Breast epithelium (tissue), 4 donors: ENCODE measurements at regions not wholly inside any gene's neighbourhood (a gene's known extent, or its start where the extent isn't known, plus 50 kb on each side); places are given as distances from the start of the nearest gene placed in this dataset.

ENCODE experiments used
- DNase-seq, 2 donors: peaks; one replicate each; pipeline ENCODE4 v3.0.0-alpha.2; 2019; ENCODE audit warnings: low spot score in 2 of 2
- H3K27ac ChIP-seq, 2 donors: fragments of 200-600 bp; sonication (generic) in 1 of 2; one replicate each; pipeline ENCODE4 v1.5.1; 2016 to 2019; ENCODE audit warnings: mild to moderate bottlenecking in 1 of 2
- H3K27me3 ChIP-seq, 2 donors: fragments of 200-600 bp; sonication (generic) in 1 of 2; one replicate each; pipeline versions ENCODE4 v1.5.1 to v1.6.0; 2017 to 2019; ENCODE audit warnings: control low read depth in 1 of 2, mild to moderate bottlenecking in 1 of 2
- H3K36me3 ChIP-seq: fragments of 200-600 bp; one replicate; pipeline ENCODE4 v1.5.1; 2019
- H3K4me1 ChIP-seq, 2 donors: fragments of 200-600 bp; sonication (generic); one replicate each; pipeline ENCODE4 v1.5.1; 2016 to 2019; ENCODE audit warnings: control low read depth in 1 of 2
- H3K4me3 ChIP-seq, 3 donors: fragments of 200-600 bp; sonication (generic); 1 replicate in 2 of 3; 2 replicates in 1 of 3; pipeline ENCODE4 v1.5.1; 2016 to 2019; ENCODE audit warnings: mild to moderate bottlenecking in 3 of 3, moderate library complexity in 2 of 3
- H3K9me3 ChIP-seq, 2 donors: fragments of 200-600 bp; sonication (generic) in 1 of 2; one replicate each; pipeline ENCODE4 v1.5.1; 2016 to 2019; ENCODE audit warnings: control low read depth in 1 of 2
- POLR2A ChIP-seq: fragments of 450-650 bp; IDR thresholded peaks from one replicate; pipeline ENCODE4 v1.6.1; 2016; ENCODE audit warnings: antibody characterized with exemption, mild to moderate bottlenecking, moderate library complexity
- POLR2AphosphoS5 ChIP-seq, 3 donors: sonication (generic); formaldehyde crosslinking; IDR thresholded peaks; one replicate each; pipeline ENCODE4 v1.6.1; 2017; ENCODE audit warnings: antibody characterized with exemption in 3 of 3
- intact Hi-C: fragments of 100-400 bp; cut with DNase I; formaldehyde crosslinking; loops from one replicate; pipeline ENCODE4 v1.15.1; 2023; ENCODE audit warnings: low total_unique reads
- TF ChIP-seq, protein P1 (sequence below), 3 donors: fragments of 450-650 bp; IDR thresholded peaks; one replicate each; pipeline ENCODE4 v1.5.1; 2016 to 2017; ENCODE audit warnings: antibody characterized with exemption in 3 of 3, mild to moderate bottlenecking in 3 of 3, moderate library complexity in 3 of 3

DNA sequence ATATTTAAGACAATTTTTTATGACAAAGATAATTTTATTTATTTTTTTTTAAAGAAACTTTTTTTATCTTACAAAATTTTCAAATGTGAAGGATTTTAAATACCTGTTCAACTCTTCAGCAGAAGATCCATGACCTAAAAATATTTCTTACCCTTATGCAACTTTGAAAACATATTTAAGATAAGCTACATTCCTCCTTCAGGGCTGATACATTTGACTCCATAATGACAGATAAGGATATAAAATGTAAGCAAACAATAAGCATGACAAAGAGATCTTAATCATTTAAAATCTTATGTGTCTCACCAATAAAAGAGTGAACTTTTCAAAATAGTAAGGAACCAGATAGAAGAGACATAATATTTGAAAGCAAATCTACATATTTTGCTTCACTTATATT, 1138.2 kb upstream of the CDH18 start:
- Histone ChIP-seq H3K36me3 (no peaks in the 10 kb centered on the region), H3K4me1 (no peaks in the 10 kb centered on the region), H3K9me3 (no peaks in the 10 kb centered on the region), H3K27me3 (no peaks in the 10 kb centered on the region), H3K27ac (no peak overlapping the region), H3K4me3 (no peak overlapping the region)
- no peak for DNase-seq
- intact Hi-C loops: no loop called here
- TF ChIP-seq POLR2A (no peak), POLR2AphosphoS5 (IDR thresholded peaks at IDR 0.05) (no peak)
- TF ChIP-seq, protein P1, sequence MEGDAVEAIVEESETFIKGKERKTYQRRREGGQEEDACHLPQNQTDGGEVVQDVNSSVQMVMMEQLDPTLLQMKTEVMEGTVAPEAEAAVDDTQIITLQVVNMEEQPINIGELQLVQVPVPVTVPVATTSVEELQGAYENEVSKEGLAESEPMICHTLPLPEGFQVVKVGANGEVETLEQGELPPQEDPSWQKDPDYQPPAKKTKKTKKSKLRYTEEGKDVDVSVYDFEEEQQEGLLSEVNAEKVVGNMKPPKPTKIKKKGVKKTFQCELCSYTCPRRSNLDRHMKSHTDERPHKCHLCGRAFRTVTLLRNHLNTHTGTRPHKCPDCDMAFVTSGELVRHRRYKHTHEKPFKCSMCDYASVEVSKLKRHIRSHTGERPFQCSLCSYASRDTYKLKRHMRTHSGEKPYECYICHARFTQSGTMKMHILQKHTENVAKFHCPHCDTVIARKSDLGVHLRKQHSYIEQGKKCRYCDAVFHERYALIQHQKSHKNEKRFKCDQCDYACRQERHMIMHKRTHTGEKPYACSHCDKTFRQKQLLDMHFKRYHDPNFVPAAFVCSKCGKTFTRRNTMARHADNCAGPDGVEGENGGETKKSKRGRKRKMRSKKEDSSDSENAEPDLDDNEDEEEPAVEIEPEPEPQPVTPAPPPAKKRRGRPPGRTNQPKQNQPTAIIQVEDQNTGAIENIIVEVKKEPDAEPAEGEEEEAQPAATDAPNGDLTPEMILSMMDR (IDR thresholded peaks at IDR 0.05): no peak

DNA sequence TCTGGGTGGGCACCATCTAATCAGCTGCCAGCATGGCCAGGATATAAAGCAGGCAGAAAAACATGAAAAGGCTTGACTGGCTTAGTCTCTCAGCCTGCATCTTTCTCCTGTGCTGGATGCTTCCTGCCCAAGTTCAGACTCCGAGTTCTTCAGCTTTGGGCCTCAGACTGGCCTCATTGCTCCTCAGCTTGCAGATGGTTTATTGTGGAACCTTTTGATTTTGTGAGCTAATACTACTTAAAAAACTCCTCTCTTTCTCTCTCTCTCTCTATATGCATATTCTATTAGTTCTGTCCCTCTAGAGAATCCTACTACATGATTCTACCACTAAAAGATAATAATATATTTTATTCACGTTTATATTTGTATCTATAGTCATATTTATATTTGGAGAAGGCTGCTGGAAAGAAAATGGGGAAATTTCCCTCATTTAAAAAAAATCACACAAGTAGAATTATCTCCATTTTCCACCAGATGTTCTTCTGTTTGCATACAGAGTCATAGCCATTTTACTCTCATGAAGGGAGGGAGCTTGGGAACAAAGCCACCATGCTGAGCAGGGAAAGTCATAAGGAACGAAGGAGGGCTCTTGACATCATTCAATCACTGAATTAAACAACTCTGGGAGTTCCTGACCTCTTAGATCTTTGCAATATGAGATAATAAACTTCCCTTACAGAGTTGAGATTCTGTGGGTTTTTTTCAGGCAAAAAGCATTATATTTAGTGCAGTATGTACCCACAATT, 1137.4 kb upstream of the CDH18 start:
- no peaks in the 10 kb centered on the region for H3K4me1 ChIP-seq
- no peaks in the 10 kb centered on the region for H3K36me3 ChIP-seq
- intact Hi-C loops: no loop called here
- TF ChIP-seq, protein P1 (IDR thresholded peaks at IDR 0.05): no peak
- TF ChIP-seq POLR2AphosphoS5 (IDR thresholded peaks at IDR 0.05) (no peak), POLR2A (no peak)
- no peak overlapping the region for H3K27ac ChIP-seq
- H3K4me3 ChIP-seq: no peak overlapping the region
- DNase-seq: no peak
- no peaks in the 10 kb centered on the region for H3K9me3 ChIP-seq
- no peaks in the 10 kb centered on the region for H3K27me3 ChIP-seq

DNA sequence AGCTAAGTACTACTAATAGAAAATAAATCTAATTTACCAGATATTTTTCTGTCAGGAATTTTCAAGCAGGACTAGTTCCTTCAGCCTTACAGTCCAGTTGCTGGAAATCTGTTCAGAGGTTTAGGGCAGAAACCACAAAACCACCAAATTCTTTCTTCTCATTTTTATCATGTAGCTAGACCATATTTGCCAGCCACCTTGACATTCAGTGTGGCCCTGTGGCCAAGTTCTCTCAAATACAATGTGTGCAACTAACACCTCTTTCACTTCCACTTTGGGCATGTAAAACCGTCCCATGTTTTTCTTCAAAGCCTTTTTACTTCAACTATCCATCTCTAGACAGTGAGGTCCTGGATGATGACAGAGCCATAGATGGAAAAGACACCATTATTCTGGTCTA, 1133.2 kb upstream of the CDH18 start:
- H3K9me3 ChIP-seq: no peaks in the 10 kb centered on the region

DNA sequence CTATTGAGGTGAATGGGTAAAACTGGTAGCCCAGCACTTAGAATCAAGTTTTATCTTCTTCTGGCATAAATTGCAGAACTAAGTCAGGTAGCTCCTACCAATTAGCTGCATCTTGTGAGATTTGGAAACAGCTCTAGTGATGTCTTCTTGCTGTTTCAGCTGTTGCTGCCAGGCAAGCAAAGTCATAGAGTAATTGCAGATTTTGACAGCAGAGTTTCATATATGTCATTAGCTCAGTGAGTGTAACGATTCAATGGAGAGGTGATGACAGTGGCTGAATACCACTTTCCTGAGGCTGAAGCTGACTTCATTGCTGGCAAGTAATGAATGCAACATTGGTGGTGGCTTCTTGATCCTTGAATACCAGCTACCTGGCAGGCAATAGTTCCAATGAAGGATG, 1109.7 kb upstream of the CDH18 start:
- DNase-seq: no peak
- Histone ChIP-seq H3K27me3 (no peaks in the 10 kb centered on the region), H3K27ac (no peak overlapping the region), H3K36me3 (no peaks in the 10 kb centered on the region), H3K4me1 (no peaks in the 10 kb centered on the region), H3K9me3 (no peaks in the 10 kb centered on the region), H3K4me3 (no peak overlapping the region)
- intact Hi-C loops: no loop called here
- TF ChIP-seq POLR2AphosphoS5 (IDR thresholded peaks at IDR 0.05): no peak
- TF ChIP-seq, protein P1 (IDR thresholded peaks at IDR 0.05): no peak
- TF ChIP-seq POLR2A: no peak

More for the DNA sequence above, 1133.2 kb upstream of the CDH18 start:
- intact Hi-C loops: no loop called here
- TF ChIP-seq, protein P1 (IDR thresholded peaks at IDR 0.05): no peak
- TF ChIP-seq POLR2A (no peak), POLR2AphosphoS5 (IDR thresholded peaks at IDR 0.05) (no peak)
- DNase-seq: no peak
- Histone ChIP-seq H3K4me1 (no peaks in the 10 kb centered on the region), H3K36me3 (no peaks in the 10 kb centered on the region), H3K4me3 (no peak overlapping the region), H3K27ac (no peak overlapping the region), H3K27me3 (no peaks in the 10 kb centered on the region)

DNA sequence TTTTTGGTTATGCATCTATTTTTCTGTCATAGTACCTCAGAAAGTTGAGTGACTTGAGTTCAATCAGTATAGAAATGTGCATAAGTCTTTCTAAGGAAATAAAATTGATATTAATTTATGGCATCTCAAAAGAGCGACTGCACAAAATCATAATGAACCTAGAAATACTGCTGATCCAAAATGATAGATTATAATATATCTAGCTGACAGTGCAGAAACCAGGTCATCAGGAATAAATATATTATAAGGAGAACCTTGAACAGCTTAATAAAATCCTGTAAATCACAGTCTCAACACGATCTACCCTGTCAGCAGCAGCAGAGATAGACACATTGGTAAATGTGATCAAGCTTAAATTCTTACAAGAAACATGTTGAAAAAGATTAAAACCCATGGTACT, 1106.6 kb upstream of the CDH18 start:
- TF ChIP-seq, protein P1 (IDR thresholded peaks at IDR 0.05): no peak
- TF ChIP-seq POLR2AphosphoS5 (IDR thresholded peaks at IDR 0.05) (no peak), POLR2A (no peak)
- no peak overlapping the region for H3K4me3 ChIP-seq

More for the DNA sequence above, 1106.6 kb upstream of the CDH18 start:
- Histone ChIP-seq H3K27ac (no peak overlapping the region), H3K4me1 (no peaks in the 10 kb centered on the region), H3K27me3 (no peaks in the 10 kb centered on the region), H3K36me3 (no peaks in the 10 kb centered on the region), H3K9me3 (no peaks in the 10 kb centered on the region)
- intact Hi-C loops: no loop called here
- DNase-seq: no peak
